ENCODE measurements at regions not wholly inside any gene's neighbourhood (a gene's known extent, or its start where the extent isn't known, plus 50 kb on each side); places are given as distances from the start of the nearest gene placed in this dataset.

- no peak for TF ChIP-seq ZNF462 (CRISPR knock-in tag; IDR thresholded peaks at IDR 0.05)
These were observed 78.8 kb downstream of the SPRY2 start (continued) for GRCh38 chr13:80262051-80262695.

GRCh38 chr13:80259159-80259558 lies 81.8 kb downstream of the SPRY2 start:
- no peak overlapping the region for H3K4me3 Mint-ChIP-seq
- TF ChIP-seq NANOG (IDR thresholded peaks at IDR 0.05; ENCODE audit: borderline replicate concordance) (no peak), ETS1 (IDR thresholded peaks at IDR 0.05) (no peak), ZNF331 (CRISPR knock-in tag; IDR thresholded peaks at IDR 0.05; ENCODE audit: low read depth) (no peak)
- H3F3A ChIP-seq (replicated peaks; ENCODE audit: low read depth) = no peaks in the 10 kb centered on the region
- no peak for DNase-seq (ENCODE audit: low spot score)
- H3K27ac ChIP-seq (ENCODE audit: low read depth) = no peak overlapping the region
- H3K27me3 ChIP-seq (ENCODE audit: insufficient read depth) = no peaks in the 10 kb centered on the region
- peaks cover 12% of the 10 kb centered on the region for H3K36me3 Mint-ChIP-seq (ENCODE audit: low read depth)
- no peak overlapping the region for H3K27ac Mint-ChIP-seq
- H3K9me3 Mint-ChIP-seq = peaks cover 12% of the 10 kb centered on the region
- H3K4me1 Mint-ChIP-seq = no peaks in the 10 kb centered on the region; the same call in 2 of the 3 replicates
- no peaks in the 10 kb centered on the region for H4K20me1 ChIP-seq (replicated peaks; ENCODE audit: insufficient read depth)
- no peaks in the 10 kb centered on the region for H3K79me2 ChIP-seq (replicated peaks; ENCODE audit: insufficient read depth)
- peaks cover 5% of the 10 kb centered on the region; the same call in 1 of the 2 replicates for H3K9me2 ChIP-seq (ENCODE audit: insufficient read depth)
- ATAC-seq = no peak
- no peaks in the 10 kb centered on the region for H3K4me1 ChIP-seq (ENCODE audit: insufficient read depth)
- no peak overlapping the region for H3K4me3 ChIP-seq
- H3K4me2 ChIP-seq = no peak overlapping the region
- H3K27me3 Mint-ChIP-seq (ENCODE audit: insufficient read depth, low read depth, poor library complexity) = peaks cover 5% of the 10 kb centered on the region
- H2AFZ ChIP-seq = no peak overlapping the region
- H3K36me3 ChIP-seq (ENCODE audit: insufficient read depth) = no peaks in the 10 kb centered on the region

Measured in GM23338 (cell line).